OCI-LY7 (cell line): ENCODE measurements at regions not wholly inside any gene's neighbourhood (a gene's known extent, or its start where the extent isn't known, plus 50 kb on each side); places are given as distances from the start of the nearest gene placed in this dataset.

Experiments used
- BruUV-seq: library from RNA; stranded (reverse); fragments of 400-500 nt; replicated peaks from 2 replicates; lab custom pipeline; 2021; lab: Mats Ljungman, UMichigan
- CTCF ChIA-PET: fragments of 300-600 bp; sonication (Branson Sonifier 250); formaldehyde crosslinking; loops from one replicate; lab custom pipeline; 2022; ENCODE audit warnings: antibody characterized with exemption; ENCODE audit not compliant: unreplicated experiment; lab: Charles Lee
- POLR2A ChIA-PET: fragments of 300-600 bp; sonication (Branson Sonifier 250); formaldehyde crosslinking; loops from one replicate; lab custom pipeline; 2022; ENCODE audit warnings: antibody characterized with exemption; lab: Charles Lee
- DNase-seq: peaks from one replicate; pipeline ENCODE4 v3.0.0-alpha.2; 2015; ENCODE audit warnings: low spot score
- H2AFZ ChIP-seq: fragments of 200-600 bp; sonication (generic), shearing (Covaris generic); 2 replicates; pipeline ENCODE4 v1.6.1; 2014; ENCODE audit warnings: mild to moderate bottlenecking, antibody characterized with exemption, low read length, moderate library complexity
- H3K27ac ChIP-seq: fragments of 200-600 bp; sonication (generic); 2 replicates; pipeline ENCODE4 v1.5.1; 2014; ENCODE audit warnings: mixed run types, low read depth, mild to moderate bottlenecking, moderate library complexity, low read length, inconsistent platforms; ENCODE audit not compliant: poor library complexity, severe bottlenecking
- H3K36me3 ChIP-seq: fragments of 200-600 bp; sonication (generic); 2 replicates; pipeline ENCODE4 v1.6.1; 2014; ENCODE audit warnings: mild to moderate bottlenecking, antibody characterized with exemption, low read length, moderate library complexity, mixed read lengths; ENCODE audit not compliant: insufficient read depth
- H3K4me1 ChIP-seq: fragments of 200-600 bp; sonication (generic); 2 replicates; pipeline ENCODE4 v1.5.1; 2014; ENCODE audit warnings: mild to moderate bottlenecking, low read length; ENCODE audit not compliant: insufficient read depth, poor library complexity, severe bottlenecking
- H3K4me2 ChIP-seq: fragments of 200-600 bp; sonication (generic); 2 replicates; pipeline ENCODE4 v1.6.1; 2014; ENCODE audit warnings: mild to moderate bottlenecking, low read length
- H3K4me3 ChIP-seq: fragments of 200-600 bp; sonication (generic); 2 replicates; pipeline ENCODE4 v1.5.1; 2014; ENCODE audit warnings: mild to moderate bottlenecking, low read depth, low read length; ENCODE audit not compliant: poor library complexity, severe bottlenecking
- H3K79me2 ChIP-seq: fragments of 200-600 bp; sonication (generic); 2 replicates; pipeline ENCODE4 v1.6.1; 2016; ENCODE audit warnings: low read depth, mild to moderate bottlenecking, low read length, moderate library complexity, mixed read lengths; ENCODE audit not compliant: insufficient read depth
- H3K9me2 ChIP-seq: fragments of 200-600 bp; sonication (generic); 2 replicates; pipeline ENCODE4 v1.6.1; 2016; ENCODE audit warnings: mild to moderate bottlenecking, low read length, mixed read lengths; ENCODE audit not compliant: insufficient read depth
- H3K9me3 ChIP-seq: fragments of 200-600 bp; sonication (generic); 2 replicates; pipeline ENCODE4 v1.6.1; 2014; ENCODE audit warnings: mild to moderate bottlenecking, mixed run types, low read length, mixed read lengths
- H4K20me1 ChIP-seq: fragments of 200-600 bp; sonication (generic); 2 replicates; pipeline ENCODE4 v1.6.1; 2014; ENCODE audit warnings: mild to moderate bottlenecking, antibody characterized with exemption, low read length, moderate library complexity, mixed read lengths; ENCODE audit not compliant: insufficient read depth
- EZH2phosphoT487 ChIP-seq: fragments of 200-600 bp; sonication (generic); IDR thresholded peaks from 2 replicates; pipeline ENCODE4 v1.6.1; 2018; ENCODE audit warnings: low read depth, borderline replicate concordance, mild to moderate bottlenecking, mixed run types, antibody characterized with exemption, low read length, moderate library complexity, mixed read lengths
- intact Hi-C: fragments of 100-400 bp; cut with micrococcal nuclease; formaldehyde crosslinking; loops from one replicate; pipeline ENCODE4 v1.10.0; 2022; ENCODE audit not compliant: unreplicated experiment
- TF ChIP-seq, protein P1 (sequence below): fragments of 200-600 bp; sonication (generic); conservative IDR thresholded peaks from 2 replicates; pipeline ENCODE4 v1.5.1; 2014; ENCODE audit warnings: mild to moderate bottlenecking, antibody characterized with exemption, low read length, moderate library complexity, mixed read lengths

GRCh38 chr22:48646216-48646925 lies 1181.3 kb downstream of the BRD1 start:
- ChIA-PET POLR2A (interaction anchor here (0.6 kb wide), 1 partner anchor 1636 kb away, joined by 3 read pairs; no protein-coding TSS in a partner anchor), CTCF (no interaction called here)

GRCh38 chr22:48645766-48646165 lies 1181.9 kb downstream of the BRD1 start:
- no peak for TF ChIP-seq EZH2phosphoT487
- TF ChIP-seq, protein P1, sequence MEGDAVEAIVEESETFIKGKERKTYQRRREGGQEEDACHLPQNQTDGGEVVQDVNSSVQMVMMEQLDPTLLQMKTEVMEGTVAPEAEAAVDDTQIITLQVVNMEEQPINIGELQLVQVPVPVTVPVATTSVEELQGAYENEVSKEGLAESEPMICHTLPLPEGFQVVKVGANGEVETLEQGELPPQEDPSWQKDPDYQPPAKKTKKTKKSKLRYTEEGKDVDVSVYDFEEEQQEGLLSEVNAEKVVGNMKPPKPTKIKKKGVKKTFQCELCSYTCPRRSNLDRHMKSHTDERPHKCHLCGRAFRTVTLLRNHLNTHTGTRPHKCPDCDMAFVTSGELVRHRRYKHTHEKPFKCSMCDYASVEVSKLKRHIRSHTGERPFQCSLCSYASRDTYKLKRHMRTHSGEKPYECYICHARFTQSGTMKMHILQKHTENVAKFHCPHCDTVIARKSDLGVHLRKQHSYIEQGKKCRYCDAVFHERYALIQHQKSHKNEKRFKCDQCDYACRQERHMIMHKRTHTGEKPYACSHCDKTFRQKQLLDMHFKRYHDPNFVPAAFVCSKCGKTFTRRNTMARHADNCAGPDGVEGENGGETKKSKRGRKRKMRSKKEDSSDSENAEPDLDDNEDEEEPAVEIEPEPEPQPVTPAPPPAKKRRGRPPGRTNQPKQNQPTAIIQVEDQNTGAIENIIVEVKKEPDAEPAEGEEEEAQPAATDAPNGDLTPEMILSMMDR = no peak
- DNase-seq = no peak
- no peaks in the 10 kb centered on the region for H3K4me1 ChIP-seq
- H4K20me1 ChIP-seq = no peaks in the 10 kb centered on the region
- no peaks in the 10 kb centered on the region for H3K79me2 ChIP-seq
- POLR2A ChIA-PET = no interaction called here
- H3K9me3 ChIP-seq = no peaks in the 10 kb centered on the region
- no peaks in the 10 kb centered on the region for H3K9me2 ChIP-seq
- CTCF ChIA-PET = no interaction called here
- H3K4me2 ChIP-seq = no peak overlapping the region
- no peak overlapping the region for H3K27ac ChIP-seq
- H3K36me3 ChIP-seq = no peaks in the 10 kb centered on the region
- no peak overlapping the region for H3K4me3 ChIP-seq
- no TSS peak for BruUV-seq
- H2AFZ ChIP-seq = no peak overlapping the region
- intact Hi-C loops = no loop called here

More at GRCh38 chr22:48646216-48646925, 1181.3 kb downstream of the BRD1 start:
- no peak for DNase-seq
- H4K20me1 ChIP-seq = no peaks in the 10 kb centered on the region
- no peaks in the 10 kb centered on the region for H3K9me2 ChIP-seq
- no peaks in the 10 kb centered on the region for H3K79me2 ChIP-seq
- no peak overlapping the region for H3K27ac ChIP-seq
- H3K4me1 ChIP-seq = no peaks in the 10 kb centered on the region
- intact Hi-C loops = no loop called here
- H3K4me2 ChIP-seq = no peak overlapping the region
- BruUV-seq = no TSS peak
- H3K9me3 ChIP-seq = no peaks in the 10 kb centered on the region
- TF ChIP-seq, protein P1 = no peak
- no peak for TF ChIP-seq EZH2phosphoT487
- H3K4me3 ChIP-seq = no peak overlapping the region
- no peaks in the 10 kb centered on the region for H3K36me3 ChIP-seq
- no peak overlapping the region for H2AFZ ChIP-seq

DNA sequence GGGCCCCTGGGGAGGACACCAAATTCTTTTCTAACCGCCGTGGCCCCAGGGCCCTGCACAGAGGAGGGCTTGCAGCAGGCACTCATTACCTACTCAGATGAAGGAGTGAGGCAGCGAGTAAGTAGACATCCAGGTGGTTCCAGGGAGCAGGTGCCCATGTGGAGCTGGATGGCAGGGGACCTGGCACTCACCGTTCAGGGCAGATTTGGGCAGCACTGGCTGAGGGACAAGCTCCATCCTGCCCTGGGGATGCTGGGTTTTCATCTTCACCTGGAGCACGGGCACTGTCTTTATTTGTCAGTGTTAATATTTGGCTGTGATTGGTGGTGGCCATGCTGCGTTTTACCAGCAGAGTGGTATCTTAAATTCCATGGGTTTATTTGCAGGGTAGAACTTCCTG lies 1182.7 kb downstream of the BRD1 start:
- H3K27ac ChIP-seq = no peak overlapping the region
- no TSS peak for BruUV-seq
- intact Hi-C loops = no loop called here

More for the DNA sequence above, 1182.7 kb downstream of the BRD1 start:
- Histone ChIP-seq H3K4me1 (no peaks in the 10 kb centered on the region), H3K4me3 (no peak overlapping the region), H3K36me3 (no peaks in the 10 kb centered on the region), H3K9me3 (no peaks in the 10 kb centered on the region), H2AFZ (no peak overlapping the region), H3K79me2 (no peaks in the 10 kb centered on the region), H3K4me2 (no peak overlapping the region), H3K9me2 (no peaks in the 10 kb centered on the region), H4K20me1 (no peaks in the 10 kb centered on the region)
- TF ChIP-seq, protein P1 = no peak
- no peak for TF ChIP-seq EZH2phosphoT487
- POLR2A ChIA-PET = no interaction called here
- CTCF ChIA-PET = no interaction called here
- no peak for DNase-seq
